Stimulated activated CD8-positive, alpha-beta memory T cell treated with anti-CD3 and anti-CD28 coated beads, Interleukin-4, amount 100 ng/mL, for 24 hours (primary cell): ENCODE measurements at regions not wholly inside any gene's neighbourhood (a gene's known extent, or its start where the extent isn't known, plus 50 kb on each side); places are given as distances from the start of the nearest gene placed in this dataset.
"Not testable (repeated sequence)": the region's sequence is repeated elsewhere in the genome, so short reads cannot be mapped to it uniquely, and the experiment has no call there.

Experiments used
- DNase-seq: peaks from one replicate; pipeline ENCODE4 v3.0.0-alpha.2; 2020; ENCODE audit warnings: low read depth

DNA sequence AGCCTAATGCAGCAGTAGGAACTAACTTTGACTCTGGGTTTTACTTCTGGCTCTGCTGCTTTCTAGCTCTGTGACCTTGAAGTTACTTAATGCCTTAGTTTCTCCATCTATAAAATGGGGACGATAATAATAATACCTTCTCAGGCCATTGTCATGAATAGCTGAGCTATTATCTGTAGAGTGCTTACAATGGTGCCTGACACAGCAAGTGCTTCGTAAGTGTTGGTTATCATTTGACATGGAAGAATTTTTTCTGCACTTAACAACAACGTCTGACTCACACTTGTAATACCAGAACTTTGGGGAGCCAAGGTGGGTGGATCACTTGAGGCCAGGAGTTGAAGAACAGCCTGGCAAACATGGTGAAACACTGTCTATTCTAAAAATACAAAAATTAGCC is 140.5 kb downstream of the ARL4A start:
- no peak for DNase-seq

DNA sequence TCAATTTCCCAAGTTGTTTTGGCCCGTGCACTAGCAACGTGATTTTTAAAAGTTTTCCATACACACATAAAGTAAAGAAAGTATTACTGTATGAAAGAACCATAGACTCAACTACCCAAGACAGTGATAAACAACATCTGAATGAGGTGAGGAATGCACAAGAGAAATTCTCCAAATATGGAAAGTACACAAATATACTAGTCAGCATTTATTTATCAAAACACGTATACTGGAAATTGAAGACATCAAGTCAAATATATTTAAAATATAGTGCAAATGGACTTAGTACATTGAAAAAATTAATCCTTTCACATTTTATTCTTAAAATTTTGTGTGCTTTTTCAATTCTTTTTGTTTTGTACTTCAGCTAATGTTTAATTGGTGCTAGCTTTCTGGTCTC is 143.6 kb downstream of the ARL4A start:
- no peak for DNase-seq

DNA sequence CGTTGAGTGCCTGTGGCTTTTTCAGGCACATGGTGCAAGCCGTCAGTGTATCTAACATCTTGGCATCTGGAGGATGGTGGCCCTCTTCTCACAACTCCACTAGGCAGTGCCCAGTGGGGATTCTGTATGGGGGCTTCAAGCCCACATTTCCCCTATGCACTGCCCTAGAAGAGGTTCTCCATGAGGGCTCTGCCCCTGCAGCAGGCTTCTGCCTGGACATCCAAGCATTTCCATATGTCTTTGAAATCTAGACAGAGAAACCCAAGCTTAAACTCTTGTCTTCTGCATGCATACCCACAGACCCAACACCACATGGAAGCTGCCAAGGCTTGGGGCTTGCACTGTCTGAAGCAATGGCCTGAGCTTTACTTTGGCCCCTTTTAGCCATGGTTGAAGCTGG is 146.4 kb downstream of the ARL4A start:
- DNase-seq = no peak

DNA sequence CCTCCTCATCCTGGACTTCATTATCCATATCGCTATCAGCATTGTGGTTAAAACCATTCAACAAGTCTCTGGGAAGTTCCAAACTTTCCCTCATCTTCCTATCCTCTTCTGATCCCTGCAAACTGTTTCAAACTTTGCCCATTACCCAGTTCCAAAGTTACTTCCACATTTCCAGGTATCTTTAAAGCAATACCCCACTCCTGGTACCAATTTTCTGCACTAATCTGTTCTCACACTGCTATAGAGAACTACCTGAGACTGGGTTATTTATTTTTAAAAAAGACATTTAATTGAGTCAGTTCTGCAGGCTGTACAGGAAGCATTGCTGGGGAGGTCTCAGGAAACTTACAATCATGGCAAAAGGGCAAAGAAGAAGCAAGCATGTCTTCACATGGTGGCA is 147.3 kb downstream of the ARL4A start:
- DNase-seq = no peak

DNA sequence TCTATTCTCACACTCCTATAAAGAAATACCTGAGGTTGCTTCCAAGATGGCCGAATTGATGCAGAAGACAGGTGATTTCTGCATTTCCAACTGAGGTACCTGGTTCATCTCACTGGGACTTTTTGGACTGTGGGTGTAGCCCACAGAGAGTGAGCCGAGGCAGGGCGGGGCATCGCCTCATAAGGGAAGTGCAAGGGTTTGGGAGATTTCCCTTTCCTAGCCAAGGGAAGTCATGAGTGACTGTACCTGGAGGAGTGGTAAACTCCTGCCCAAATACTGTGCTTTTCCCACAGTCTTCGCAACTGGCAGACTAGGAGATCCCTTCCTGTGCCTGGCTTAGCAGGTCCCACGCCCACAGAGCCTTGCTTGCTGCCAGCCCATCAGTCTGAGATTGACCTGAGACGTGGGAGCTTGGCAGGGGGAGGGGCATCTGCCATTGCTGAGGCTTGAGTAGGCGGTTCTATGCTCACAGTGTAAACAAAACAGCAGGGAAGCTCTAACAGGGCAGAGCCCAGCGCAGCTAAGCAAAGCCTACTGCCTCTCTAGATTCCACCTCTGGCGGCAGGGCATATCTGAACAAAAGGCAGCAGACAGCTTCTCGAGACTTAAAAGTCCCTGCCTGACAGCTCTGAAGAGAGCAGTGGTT is 152.2 kb downstream of the ARL4A start:
- no peak for DNase-seq

DNA sequence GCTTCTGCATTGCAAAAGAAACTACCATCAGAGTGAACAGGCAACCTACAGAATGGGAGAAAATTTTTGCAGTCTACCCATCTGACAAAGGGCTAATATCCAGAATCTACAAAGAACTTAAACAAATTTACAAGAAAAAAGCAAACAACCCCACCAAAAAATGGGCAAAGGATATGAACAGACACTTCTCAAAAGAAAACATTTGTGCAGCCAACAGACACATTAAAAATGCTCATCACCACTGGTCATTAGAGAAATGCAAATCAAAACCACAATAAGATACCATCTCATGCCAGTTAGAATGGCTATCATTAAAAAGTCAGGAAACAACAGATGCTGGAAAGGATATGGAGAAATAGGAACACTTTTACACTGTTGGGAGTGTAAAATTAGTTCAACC is 157.3 kb downstream of the ARL4A start:
- not testable (repeated sequence) for DNase-seq

DNA sequence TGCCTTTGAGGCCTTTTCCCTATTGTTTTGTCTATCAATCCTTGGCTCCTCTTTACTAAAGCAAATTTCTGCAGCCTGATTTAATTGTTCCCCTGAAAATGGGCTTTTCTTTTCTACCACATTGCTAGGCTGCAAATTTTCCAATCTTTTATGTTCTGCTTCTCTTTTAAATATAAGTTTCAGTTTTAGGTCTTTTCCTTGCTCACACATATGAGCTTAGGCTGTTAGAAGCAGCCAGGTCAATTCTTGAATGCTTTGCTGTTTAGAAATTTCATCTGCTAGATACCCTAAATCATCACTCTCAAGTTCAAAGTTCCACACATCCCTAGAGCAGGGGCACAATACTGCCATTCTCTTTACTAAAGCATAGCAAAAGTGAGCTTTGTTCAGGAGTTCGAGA is 159.6 kb downstream of the ARL4A start:
- no peak for DNase-seq

DNA sequence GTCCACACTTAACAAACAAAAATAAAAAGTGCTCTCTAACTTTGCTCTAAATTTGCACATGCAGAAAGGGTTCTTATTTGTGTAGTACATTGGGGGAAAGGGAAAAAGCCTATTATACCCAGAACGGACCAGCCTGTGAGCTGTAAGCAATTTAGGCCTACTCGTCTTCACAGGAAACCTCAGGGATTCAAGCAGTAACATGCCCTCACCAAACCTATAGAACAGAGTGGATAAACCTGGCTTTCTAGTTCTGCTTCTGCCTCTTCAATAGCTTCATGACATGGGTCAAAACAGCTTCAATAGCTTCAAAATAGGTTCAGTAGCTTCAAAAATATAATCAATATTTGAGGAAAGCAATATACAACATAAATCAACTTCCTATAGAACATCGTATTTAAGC is 163.7 kb downstream of the ARL4A start:
- no peak for DNase-seq

DNA sequence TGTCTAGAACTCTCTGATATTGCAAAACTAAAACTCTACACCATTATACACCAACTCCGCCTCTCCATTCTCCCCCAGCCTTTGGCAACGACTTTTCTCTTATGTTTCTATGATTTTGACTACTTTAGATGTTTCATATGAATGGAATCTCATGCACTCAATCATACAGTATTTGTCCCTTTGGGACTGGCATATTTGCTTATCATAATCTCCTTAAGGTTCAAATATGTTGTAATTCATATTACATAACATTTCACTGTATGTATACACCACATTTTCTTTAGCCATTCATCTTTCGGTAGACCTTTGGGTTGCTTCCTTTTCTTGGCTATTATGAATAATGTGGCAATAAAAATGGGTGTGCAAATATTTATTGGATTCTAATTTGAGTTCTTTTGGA is 164.4 kb downstream of the ARL4A start:
- no peak for DNase-seq

DNA sequence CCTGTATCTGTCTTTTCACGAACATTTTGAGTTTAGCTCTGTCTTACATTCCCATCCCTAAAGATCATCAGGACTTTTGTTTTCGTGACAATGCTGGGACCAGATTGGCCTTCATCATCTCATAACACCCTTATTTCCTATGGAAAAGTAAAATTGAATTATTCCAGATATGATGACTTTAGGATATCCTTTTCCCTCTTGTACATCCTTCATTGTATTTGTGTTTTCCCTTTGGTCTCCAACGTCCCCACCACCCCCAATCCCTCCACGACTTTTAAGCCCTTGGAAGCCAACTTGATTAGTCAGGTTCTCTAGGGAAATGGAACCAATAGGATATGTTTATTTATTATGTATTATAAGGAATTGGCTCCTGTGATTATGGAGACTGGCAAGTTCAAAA is 167.6 kb downstream of the ARL4A start:
- no peak for DNase-seq

DNA sequence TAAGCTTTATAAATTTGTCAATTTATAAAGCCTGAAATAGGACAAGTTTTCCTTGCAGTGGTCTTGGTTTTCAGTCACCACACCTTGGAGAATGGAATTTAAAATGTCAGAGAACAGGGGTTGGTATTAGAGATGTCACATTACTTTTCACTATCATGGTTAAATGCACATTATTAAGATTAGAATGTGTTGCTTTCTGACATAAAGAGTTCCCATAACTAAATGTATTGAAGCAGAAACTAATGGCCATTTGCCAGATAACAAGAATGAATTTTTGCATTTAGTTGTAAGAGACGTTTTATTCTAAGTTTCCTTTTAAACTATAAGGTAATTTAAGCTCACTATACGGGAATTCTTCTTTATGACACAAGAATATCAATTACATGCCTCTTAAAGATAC is 172.3 kb downstream of the ARL4A start:
- no peak for DNase-seq

DNA sequence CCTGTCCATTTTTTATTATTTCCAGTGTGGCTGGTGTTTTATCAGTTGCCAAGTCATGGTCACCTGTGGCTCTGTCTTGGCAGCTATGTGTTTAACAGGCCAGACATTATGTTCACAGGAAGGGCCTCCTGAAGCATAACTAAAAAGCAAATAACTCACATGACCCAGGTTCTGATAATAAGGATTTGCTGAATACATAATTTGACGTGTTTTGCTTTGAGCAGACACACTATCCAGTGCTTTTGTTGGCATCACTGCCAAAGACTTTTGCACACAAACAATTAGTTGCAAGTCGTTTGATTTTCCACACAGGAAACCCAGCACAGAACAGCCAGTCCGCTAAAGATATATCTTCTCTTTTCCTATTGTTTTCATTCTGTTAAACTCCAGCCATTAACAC is 173.6 kb downstream of the ARL4A start:
- DNase-seq = no peak

DNA sequence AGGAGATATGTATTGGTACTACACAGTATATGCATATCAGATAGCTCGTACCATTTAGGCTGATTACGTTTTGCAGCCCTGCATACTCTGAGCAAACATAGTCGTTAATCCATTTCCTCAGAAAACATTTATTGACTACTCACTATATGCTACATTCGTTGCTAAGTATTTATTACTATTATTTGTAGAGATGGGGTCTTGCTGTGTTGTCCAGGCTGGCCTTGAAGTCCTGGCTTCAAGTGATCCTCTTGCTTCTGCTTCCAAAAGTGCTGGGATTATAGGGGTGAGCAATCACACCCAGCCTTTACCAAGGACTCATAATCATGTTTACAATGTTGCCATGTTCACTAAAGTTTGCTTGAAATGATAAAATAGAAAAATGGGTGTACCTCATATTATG is 174.7 kb downstream of the ARL4A start:
- no peak for DNase-seq

DNA sequence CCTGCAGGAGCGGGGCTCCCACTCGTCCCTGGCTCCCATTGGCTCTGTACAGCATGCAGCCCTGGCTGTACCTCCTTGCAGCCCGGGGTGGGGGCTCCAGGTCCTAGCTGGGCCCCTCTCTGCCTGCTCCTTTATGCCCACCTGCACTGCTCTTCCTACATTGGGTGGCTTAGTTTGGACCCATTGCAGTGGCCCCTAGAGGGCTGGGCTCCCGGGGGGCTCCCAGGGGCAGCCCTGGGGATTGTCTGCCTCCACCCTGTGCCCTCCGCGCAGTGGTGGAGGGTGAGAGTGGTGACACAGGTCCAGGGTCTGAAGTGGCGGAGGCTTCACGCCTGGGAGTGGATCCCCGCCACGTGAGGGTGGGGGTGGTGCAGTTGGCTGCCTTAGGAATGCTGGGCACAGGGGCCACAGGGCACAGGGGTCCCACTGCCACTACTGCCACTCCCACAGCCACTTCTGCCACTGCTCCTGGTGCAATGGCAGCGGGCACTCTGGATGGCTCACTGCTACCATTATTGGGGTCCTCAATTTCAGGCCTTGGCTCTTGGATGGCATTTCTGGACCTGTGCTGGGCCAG is 177.1 kb downstream of the ARL4A start:
- DNase-seq = no peak

DNA sequence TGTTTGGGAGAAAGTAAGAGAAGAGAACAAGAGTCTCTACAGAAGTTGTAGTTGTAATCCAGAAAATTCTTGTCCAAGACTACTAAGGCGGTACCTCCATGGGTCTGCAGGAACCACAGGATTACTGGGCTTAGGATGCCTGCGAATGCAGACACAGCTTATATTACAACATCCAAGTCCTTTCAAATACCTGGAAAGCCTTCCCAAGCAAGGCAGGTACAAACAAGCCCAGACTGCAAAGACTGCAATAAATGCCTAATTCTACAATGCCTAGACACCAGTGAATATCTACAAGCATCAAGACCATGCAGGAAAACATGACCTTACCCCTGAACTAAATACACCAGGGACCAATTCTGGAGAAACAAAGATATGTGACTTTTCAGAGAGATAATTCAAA is 178.2 kb downstream of the ARL4A start:
- no peak for DNase-seq

DNA sequence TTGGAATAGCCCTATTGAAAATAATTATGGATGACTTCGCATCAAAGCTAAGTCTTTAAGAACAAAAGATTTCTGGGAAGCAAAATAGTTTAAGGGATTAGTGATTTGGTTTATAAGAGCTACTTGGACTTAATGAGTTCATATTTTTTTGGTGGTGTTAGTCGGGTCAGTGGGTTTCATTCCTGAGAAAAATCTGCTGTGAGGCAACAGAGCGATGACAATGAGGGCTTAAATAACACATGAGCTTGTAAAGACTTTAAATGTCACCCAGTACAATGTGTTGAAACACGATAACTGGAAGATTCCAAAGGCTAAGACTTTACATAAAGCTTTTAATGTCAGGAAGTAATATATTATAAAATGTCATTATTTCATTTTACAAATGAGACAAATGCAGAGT is 178.8 kb downstream of the ARL4A start:
- no peak for DNase-seq

DNA sequence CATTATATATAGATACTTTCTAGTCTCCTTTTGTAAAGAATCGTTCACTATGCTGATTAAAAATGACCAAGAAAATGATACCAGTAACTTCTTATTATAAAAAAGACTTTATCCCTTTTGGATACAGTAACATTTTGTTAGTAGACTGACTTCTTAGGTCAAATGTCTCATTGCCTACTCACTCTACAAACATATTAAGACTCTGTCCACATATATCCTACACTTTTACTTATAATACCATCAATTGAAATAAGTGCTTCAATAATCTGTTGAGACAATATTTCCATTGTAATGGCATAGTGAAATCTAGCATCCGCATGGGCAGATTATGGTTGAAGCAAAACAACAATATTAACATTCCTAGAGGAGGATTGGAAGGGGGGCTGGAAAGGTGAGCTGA is 180.6 kb downstream of the ARL4A start:
- DNase-seq = no peak

DNA sequence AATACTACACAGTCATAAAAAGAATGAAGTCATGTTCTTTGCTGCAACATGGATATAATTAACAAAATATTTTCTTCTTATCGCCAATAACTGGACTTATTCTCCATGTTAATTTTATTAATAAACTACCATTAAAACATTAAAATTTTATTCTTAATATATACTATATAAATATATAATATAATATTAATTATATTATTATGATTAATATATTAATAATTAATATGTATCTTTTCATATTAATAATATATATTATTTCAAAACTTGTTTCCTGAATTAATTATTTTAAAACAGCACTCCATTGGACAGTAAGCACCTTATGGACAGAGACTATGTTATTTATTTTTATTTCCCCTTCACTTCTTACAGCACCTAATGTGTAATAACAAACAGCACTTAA is 182.8 kb downstream of the ARL4A start:
- no peak for DNase-seq

DNA sequence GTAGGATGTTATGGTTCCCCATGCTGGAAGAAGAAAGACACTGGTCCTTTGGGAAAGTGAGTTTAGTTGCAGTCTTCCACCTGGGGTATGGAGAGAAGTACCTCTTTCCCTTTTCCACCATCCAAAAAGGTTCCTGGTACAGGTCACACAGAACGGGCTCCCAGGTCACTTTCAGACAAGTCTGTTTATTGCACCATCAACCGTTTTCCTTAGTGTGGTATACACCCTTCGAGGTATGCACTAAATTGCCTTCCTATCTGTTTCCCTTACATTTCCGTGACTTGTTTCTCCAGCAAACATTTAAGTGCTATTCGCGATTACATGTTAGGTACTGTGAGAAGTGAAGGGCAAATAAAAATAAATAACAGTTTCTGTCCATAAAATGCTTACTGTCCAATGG is 185.1 kb downstream of the ARL4A start:
- DNase-seq = no peak

DNA sequence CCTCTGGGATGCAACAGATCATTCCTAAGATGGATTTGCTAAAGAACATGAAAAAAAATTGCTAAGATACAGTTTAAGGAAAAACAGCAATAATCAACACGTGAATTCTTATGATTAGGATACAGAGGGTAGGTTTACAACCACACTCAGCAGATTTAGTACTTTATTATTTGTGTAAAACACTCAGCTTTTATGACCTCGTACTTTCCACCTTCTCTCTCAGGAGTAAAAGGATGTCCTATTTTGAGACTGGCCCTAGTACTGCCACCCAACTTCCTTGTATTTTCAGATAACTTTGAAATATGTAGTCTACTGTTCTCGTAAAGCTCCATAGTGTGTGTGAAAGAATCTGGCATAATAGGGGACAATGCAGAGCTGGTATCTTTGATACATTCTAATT is 186.1 kb downstream of the ARL4A start:
- DNase-seq = no peak

DNA sequence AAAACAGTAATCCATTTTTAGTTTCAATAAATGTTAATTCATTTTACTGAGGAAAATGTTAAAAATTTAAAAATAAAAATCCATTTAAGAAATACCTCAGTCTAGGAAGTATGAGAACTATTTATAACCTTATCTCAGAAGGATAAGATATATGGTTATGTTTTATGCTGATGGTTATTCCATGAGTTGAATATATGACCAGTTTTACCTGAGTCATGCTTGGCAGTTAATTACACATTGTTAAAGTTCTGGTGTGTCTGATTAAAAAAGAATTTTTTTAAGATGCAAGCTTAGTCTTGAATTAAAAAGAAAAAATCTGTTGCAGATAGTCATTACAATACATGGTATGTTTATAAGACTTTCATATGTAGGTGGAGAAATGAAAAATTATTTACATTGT is 191.7 kb downstream of the ARL4A start:
- no peak for DNase-seq

DNA sequence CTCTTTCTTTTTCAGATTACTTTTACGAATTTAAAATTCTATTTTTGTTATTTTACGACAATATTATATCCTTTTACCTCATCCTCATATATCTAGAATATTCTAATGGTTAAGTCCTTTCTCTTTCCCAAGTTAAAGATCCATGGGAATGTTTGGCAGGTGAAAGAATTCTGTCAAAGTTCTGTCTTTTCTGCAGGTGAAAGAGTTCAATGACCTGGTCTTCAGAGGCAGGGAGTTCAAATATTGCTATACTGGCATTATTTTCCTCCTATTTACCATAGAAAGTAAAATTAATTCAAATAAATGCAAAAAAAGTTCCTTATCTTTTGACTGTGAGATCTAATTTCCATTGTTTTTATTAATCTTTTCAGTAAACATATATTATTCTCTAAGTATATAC is 194.3 kb downstream of the ARL4A start:
- DNase-seq = no peak

DNA sequence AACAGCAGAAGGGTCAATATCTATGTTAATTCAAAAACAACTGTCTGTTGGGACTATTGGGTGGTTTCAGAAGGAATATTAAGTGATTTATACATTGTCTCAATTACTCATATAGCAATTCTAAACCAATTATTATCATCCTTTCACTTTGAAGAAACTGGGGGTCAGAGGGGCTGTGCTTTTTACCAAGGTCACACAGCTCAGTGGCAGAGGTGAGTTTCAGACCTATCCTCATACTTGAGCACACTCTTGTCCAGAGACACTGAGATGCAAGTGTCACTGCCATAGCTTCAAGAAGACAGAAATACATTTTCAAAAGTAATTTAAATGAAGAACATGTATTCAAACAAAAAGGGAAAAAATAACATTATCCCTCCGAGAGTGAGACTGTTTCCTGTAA is 195.3 kb downstream of the ARL4A start:
- DNase-seq = no peak

DNA sequence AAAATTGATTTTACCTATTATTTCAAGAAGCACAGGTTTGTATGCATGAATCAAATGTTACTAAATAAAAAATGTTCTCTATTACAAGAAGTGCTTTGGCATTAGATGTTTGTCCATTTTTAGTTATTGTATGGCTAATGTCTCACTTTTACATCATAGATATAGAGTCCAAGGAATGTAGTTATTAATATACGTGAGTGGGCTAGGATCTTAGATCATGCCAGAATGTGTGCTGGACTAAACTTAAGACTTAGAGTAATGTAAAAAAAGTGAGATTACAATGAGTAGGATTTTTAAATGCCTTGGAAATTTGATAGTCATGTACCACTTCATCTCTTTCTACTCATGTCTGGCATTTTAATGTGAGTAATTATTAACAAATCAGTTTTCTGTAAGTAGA is 196.6 kb downstream of the ARL4A start:
- DNase-seq = no peak
